Endodermal cell (in vitro differentiated cells): ENCODE measurements at regions not wholly inside any gene's neighbourhood (a gene's known extent, or its start where the extent isn't known, plus 50 kb on each side); places are given as distances from the start of the nearest gene placed in this dataset.

ENCODE experiments used
- DNase-seq: peaks from one replicate; pipeline ENCODE4 v3.0.0-alpha.2; 2017
- H3K27ac ChIP-seq: 2 replicates; pipeline ENCODE4 v1.5.1; 2013; ENCODE audit warnings: mild to moderate bottlenecking, low read depth, low read length, moderate library complexity
- H3K27me3 ChIP-seq: 2 replicates; pipeline ENCODE4 v1.6.1; 2013; ENCODE audit warnings: mild to moderate bottlenecking, low read length, moderate library complexity; ENCODE audit not compliant: insufficient read depth, control insufficient read depth, poor library complexity, severe bottlenecking
- H3K36me3 ChIP-seq: 2 replicates; pipeline ENCODE4 v1.7.0; 2013; ENCODE audit warnings: mild to moderate bottlenecking, low read length, moderate library complexity; ENCODE audit not compliant: control insufficient read depth, insufficient read depth
- H3K4me1 ChIP-seq: one replicate; pipeline ENCODE4 v1.7.0; 2013; ENCODE audit warnings: low read length; ENCODE audit not compliant: control insufficient read depth, insufficient read depth
- H3K4me3 ChIP-seq: 2 replicates; pipeline ENCODE4 v1.5.1; 2013; ENCODE audit warnings: mild to moderate bottlenecking, low read length, moderate library complexity
- H3K9ac ChIP-seq: 2 replicates; pipeline ENCODE4 v1.6.1; 2013; ENCODE audit warnings: mild to moderate bottlenecking, low read length, moderate library complexity; ENCODE audit not compliant: poor library complexity, severe bottlenecking; ENCODE audit errors: extremely low read depth
- H3K9me3 ChIP-seq: 2 replicates; pipeline ENCODE4 v1.6.1; 2013; ENCODE audit warnings: mild to moderate bottlenecking, low read length, moderate library complexity; ENCODE audit not compliant: control insufficient read depth
- H3K27ac Mint-ChIP-seq: 2 replicates; pipeline ENCODE4 v1.8.0; 2020; ENCODE audit warnings: mixed read lengths
- H3K27me3 Mint-ChIP-seq: 2 replicates; pipeline ENCODE4 v1.8.0; 2021; ENCODE audit warnings: mild to moderate bottlenecking, mixed read lengths; ENCODE audit not compliant: insufficient read depth
- H3K36me3 Mint-ChIP-seq: 2 replicates; pipeline ENCODE4 v1.8.0; 2020; ENCODE audit warnings: low read depth, mixed read lengths
- H3K4me1 Mint-ChIP-seq: 2 replicates; pipeline ENCODE4 v1.8.0; 2020; ENCODE audit warnings: mixed read lengths
- H3K4me3 Mint-ChIP-seq: 2 replicates; pipeline ENCODE4 v1.8.0; 2020; ENCODE audit warnings: mild to moderate bottlenecking, moderate library complexity, mixed read lengths
- H3K9me3 Mint-ChIP-seq: 2 replicates; pipeline ENCODE4 v1.8.0; 2020; ENCODE audit warnings: mild to moderate bottlenecking, mixed read lengths
- WGBS, 2 experiments: methylation state at CpG; one replicate each; pipeline versions ENCODE4 v1.1.5 to v1.1.7; 2013; ENCODE audit warnings: missing lambda C conversion rate in 2 of 2, mixed read lengths in 1 of 2; ENCODE audit not compliant: insufficient coverage in 1 of 2, insufficient read length in 1 of 2; 5-methylcytosine and 5-hydroxymethylcytosine counted together
- TF ChIP-seq, protein P1 (sequence below): fragments of 200-600 bp; sonication (generic); conservative IDR thresholded peaks from 2 replicates; pipeline ENCODE4 v1.5.0; 2021; ENCODE audit warnings: antibody characterized with exemption, mild to moderate bottlenecking

DNA sequence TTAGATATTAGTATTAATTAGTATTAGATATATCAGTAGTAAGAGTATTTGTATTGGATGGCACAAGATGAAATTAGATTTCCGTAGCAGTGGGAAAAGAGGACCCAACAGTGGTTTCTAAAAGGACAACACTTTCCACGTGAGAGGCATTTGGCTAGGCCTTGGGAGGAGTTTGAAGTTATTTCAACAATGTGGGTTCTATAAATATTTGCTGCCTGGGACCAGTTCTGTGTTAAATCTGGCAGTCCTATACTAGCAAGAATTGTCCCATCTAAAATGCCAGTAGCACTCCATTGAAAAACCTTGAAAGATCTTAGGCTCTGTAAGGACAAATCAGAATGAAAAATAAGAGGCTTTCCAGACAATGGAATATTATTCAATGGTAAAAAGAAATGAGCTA is 347.1 kb upstream of the DNAJC19 start:
- WGBS, 2 experiments, result 84 to 92% methylated on average over 2 of the region's 2 CpGs
- Histone ChIP-seq H3K4me1 (no peaks in the 10 kb centered on the region), H3K9ac (no peak overlapping the region), H3K27ac (no peak overlapping the region), H3K9me3 (no peaks in the 10 kb centered on the region), H3K36me3 (no peaks in the 10 kb centered on the region), H3K27me3 (no peaks in the 10 kb centered on the region), H3K4me3 (no peak overlapping the region)
- DNase-seq, result no peak
- peaks cover 10% of the 10 kb centered on the region for H3K9me3 Mint-ChIP-seq
- peaks cover 2% of the 10 kb centered on the region for H3K36me3 Mint-ChIP-seq
- no peaks in the 10 kb centered on the region for H3K4me1 Mint-ChIP-seq
- H3K27ac Mint-ChIP-seq, result no peak overlapping the region
- TF ChIP-seq, protein P1, sequence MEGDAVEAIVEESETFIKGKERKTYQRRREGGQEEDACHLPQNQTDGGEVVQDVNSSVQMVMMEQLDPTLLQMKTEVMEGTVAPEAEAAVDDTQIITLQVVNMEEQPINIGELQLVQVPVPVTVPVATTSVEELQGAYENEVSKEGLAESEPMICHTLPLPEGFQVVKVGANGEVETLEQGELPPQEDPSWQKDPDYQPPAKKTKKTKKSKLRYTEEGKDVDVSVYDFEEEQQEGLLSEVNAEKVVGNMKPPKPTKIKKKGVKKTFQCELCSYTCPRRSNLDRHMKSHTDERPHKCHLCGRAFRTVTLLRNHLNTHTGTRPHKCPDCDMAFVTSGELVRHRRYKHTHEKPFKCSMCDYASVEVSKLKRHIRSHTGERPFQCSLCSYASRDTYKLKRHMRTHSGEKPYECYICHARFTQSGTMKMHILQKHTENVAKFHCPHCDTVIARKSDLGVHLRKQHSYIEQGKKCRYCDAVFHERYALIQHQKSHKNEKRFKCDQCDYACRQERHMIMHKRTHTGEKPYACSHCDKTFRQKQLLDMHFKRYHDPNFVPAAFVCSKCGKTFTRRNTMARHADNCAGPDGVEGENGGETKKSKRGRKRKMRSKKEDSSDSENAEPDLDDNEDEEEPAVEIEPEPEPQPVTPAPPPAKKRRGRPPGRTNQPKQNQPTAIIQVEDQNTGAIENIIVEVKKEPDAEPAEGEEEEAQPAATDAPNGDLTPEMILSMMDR, result no peak
- H3K4me3 Mint-ChIP-seq, result no peak overlapping the region
- no peaks in the 10 kb centered on the region for H3K27me3 Mint-ChIP-seq

DNA sequence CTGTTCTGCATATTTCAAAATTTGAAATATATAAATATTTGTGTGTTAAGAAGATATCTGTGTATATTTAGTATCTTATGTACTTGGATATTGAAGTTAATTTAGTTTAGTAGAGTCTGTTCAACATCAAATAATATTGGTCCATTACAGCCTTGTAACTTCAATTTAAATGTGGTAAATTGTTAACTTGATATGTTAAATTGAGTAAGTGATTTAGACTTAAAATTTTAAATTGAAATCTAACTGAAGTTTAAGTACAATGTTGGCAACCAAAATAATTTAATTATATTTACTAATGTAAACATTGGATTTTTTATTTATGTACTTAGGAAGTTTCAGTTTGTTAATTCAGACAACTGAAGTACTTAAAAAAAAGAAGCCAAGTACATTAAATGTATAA is 343.9 kb upstream of the DNAJC19 start:
- H3K36me3 Mint-ChIP-seq, result no peaks in the 10 kb centered on the region
- no peaks in the 10 kb centered on the region for H3K27me3 ChIP-seq
- no peaks in the 10 kb centered on the region for H3K9me3 Mint-ChIP-seq
- TF ChIP-seq, protein P1, result no peak
- H3K9ac ChIP-seq, result no peak overlapping the region
- H3K4me3 Mint-ChIP-seq, result no peak overlapping the region
- no peaks in the 10 kb centered on the region for H3K4me1 ChIP-seq
- H3K27me3 Mint-ChIP-seq, result no peaks in the 10 kb centered on the region
- H3K9me3 ChIP-seq, result no peaks in the 10 kb centered on the region
- H3K4me3 ChIP-seq, result no peak overlapping the region
- H3K4me1 Mint-ChIP-seq, result no peaks in the 10 kb centered on the region
- H3K36me3 ChIP-seq, result no peaks in the 10 kb centered on the region
- no peak for DNase-seq
- no peak overlapping the region for H3K27ac ChIP-seq
- no peak overlapping the region for H3K27ac Mint-ChIP-seq

DNA sequence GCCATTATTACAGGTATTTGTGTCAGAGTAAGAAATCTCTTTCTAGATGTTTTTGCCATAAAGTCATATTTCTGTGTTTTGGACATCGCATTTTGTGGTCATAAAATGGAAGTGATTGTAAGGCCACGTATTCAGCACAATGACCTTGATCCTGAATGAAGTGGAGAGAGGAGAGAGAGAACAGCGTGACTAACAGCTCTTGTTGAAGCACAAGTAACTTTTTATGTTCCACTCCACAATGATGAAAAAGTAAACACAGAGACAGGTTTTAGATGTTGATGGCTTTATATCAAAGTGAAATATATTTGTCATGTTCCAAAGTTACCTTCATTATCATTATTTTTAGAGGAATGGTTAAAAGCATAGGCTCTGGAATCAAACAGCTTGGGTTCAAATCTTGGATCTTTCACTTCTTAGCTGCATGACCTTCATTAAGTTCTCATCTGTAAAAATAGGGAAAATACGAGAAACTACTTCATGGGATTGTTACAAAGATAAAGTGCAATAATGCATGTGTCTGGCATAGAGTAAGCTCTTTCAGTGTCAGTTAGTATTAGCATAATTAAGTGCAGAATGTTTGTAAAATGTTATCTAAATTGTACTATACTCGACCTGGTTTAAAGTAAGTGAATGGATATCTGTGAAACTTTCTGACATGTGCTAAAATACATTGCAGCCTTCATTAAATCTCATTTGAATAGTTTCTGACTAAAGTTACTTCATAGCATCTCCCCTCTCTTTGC is 341.5 kb upstream of the DNAJC19 start:
- Histone ChIP-seq H3K4me3 (no peak overlapping the region), H3K9me3 (no peaks in the 10 kb centered on the region), H3K9ac (no peak overlapping the region), H3K36me3 (no peaks in the 10 kb centered on the region), H3K27me3 (no peaks in the 10 kb centered on the region), H3K4me1 (peaks cover 5% of the 10 kb centered on the region), H3K27ac (no peak overlapping the region)
- Mint-ChIP-seq H3K4me3 (no peak overlapping the region), H3K36me3 (no peaks in the 10 kb centered on the region), H3K9me3 (no peaks in the 10 kb centered on the region), H3K4me1 (peaks cover 9% of the 10 kb centered on the region), H3K27ac (no peak overlapping the region), H3K27me3 (no peaks in the 10 kb centered on the region)
- WGBS, 2 experiments, result 89 to 98% methylated on average over 4 to 5 of the region's 5 CpGs
- TF ChIP-seq, protein P1, result no peak
- DNase-seq, result no peak
